Left lung (tissue), 4 donors: ENCODE measurements at regions not wholly inside any gene's neighbourhood (a gene's known extent, or its start where the extent isn't known, plus 50 kb on each side); places are given as distances from the start of the nearest gene placed in this dataset.

ENCODE experiments used
- ATAC-seq: fragments of 200-7000 bp; cut with Tn5 transposase; one replicate; pipeline ENCODE4 v1.9.1; 2020; ENCODE audit warnings: moderate library complexity
- DNase-seq, 4 donors: peaks; one replicate each; pipeline ENCODE4 v3.0.0-alpha.2; 2013 to 2020
- H3K27ac ChIP-seq, 2 donors: fragments of 200-600 bp; sonication (generic) in 1 of 2; one replicate each; pipeline versions ENCODE4 v1.5.0 to v1.8.0; 2020 to 2021
- H3K27me3 ChIP-seq, 2 donors: fragments of 200-600 bp; sonication (generic) in 1 of 2; one replicate each; pipeline versions ENCODE4 v1.5.0 to v1.8.0; 2020 to 2021
- H3K36me3 ChIP-seq, 2 donors: fragments of 200-600 bp; sonication (generic) in 1 of 2; one replicate each; pipeline versions ENCODE4 v1.5.0 to v1.8.0; 2020 to 2021
- H3K4me1 ChIP-seq, 2 donors: fragments of 200-600 bp; one replicate each; pipeline ENCODE4 v1.8.0; 2021
- H3K4me3 ChIP-seq, 2 donors: fragments of 200-600 bp; sonication (generic) in 1 of 2; one replicate each; pipeline versions ENCODE4 v1.5.0 to v1.8.0; 2020 to 2021; ENCODE audit warnings: mild to moderate bottlenecking in 1 of 2
- H3K9me3 ChIP-seq, 2 donors: fragments of 200-600 bp; sonication (generic) in 1 of 2; one replicate each; pipeline versions ENCODE4 v1.5.0 to v1.8.0; 2020 to 2021
- CTCF ChIP-seq, 2 donors: fragments of 200-600 bp; sonication (generic) in 1 of 2; IDR thresholded peaks; one replicate each; pipeline versions ENCODE4 v1.5.0 to v1.8.0; 2021; ENCODE audit warnings: antibody characterized with exemption in 2 of 2
- intact Hi-C, 2 donors: fragments of 100-400 bp; cut with DNase I; formaldehyde crosslinking; loops; one replicate each; pipeline versions ENCODE4 v1.11.2 to v1.14.2; 2022
- donor health status: DM: no; HTN: yes; CAD: no.
- donor health status: DM: no; HTN: no; CAD: no.

- ATAC-seq (no peak), DNase-seq (no peak)
- H3K9me3 ChIP-seq, result peaks cover 0 to 3% of the 10 kb centered on the region in 2 donors
- H3K4me3 ChIP-seq, result no peak overlapping the region
- H3K4me1 ChIP-seq, result no peaks in the 10 kb centered on the region
- TF ChIP-seq CTCF (IDR thresholded peaks at IDR 0.05), result no peak
- no peaks in the 10 kb centered on the region for H3K36me3 ChIP-seq
- intact Hi-C loops, result no loop called here
- H3K27me3 ChIP-seq, result no peaks in the 10 kb centered on the region
- no peak overlapping the region for H3K27ac ChIP-seq
Observed at GRCh38 chr22:34225278-34225677, 305.0 kb upstream of the LARGE1 start.

GRCh38 chr22:34236527-34236926 is 316.3 kb upstream of the LARGE1 start:
- Histone ChIP-seq H3K36me3 (no peaks in the 10 kb centered on the region), H3K9me3 (peaks cover 0 to 26% of the 10 kb centered on the region in 2 donors), H3K27ac (no peak overlapping the region), H3K4me1 (no peaks in the 10 kb centered on the region), H3K4me3 (no peak overlapping the region), H3K27me3 (no peaks in the 10 kb centered on the region)
- ATAC-seq (no peak), DNase-seq (no peak)
- intact Hi-C loops, result no loop called here
- no peak for TF ChIP-seq CTCF (IDR thresholded peaks at IDR 0.05)

GRCh38 chr22:34239421-34239820 is 319.1 kb upstream of the LARGE1 start:
- H3K9me3 ChIP-seq, result peaks cover 0 to 25% of the 10 kb centered on the region in 2 donors
- intact Hi-C loops, result no loop called here

GRCh38 chr22:34243023-34243422 is 322.7 kb upstream of the LARGE1 start:
- Histone ChIP-seq H3K27me3 (no peaks in the 10 kb centered on the region), H3K9me3 (peaks cover 0 to 3% of the 10 kb centered on the region in 2 donors), H3K4me1 (no peaks in the 10 kb centered on the region), H3K36me3 (no peaks in the 10 kb centered on the region), H3K27ac (no peak overlapping the region), H3K4me3 (no peak overlapping the region)
- DNase-seq, result no peak
- TF ChIP-seq CTCF (IDR thresholded peaks at IDR 0.05), result no peak
- intact Hi-C loops, result no loop called here
- no peak for ATAC-seq

More at GRCh38 chr22:34239421-34239820, 319.1 kb upstream of the LARGE1 start:
- no peak overlapping the region for H3K4me3 ChIP-seq
- H3K4me1 ChIP-seq, result no peaks in the 10 kb centered on the region
- no peak overlapping the region for H3K27ac ChIP-seq
- TF ChIP-seq CTCF (IDR thresholded peaks at IDR 0.05), result no peak
- ATAC-seq (no peak), DNase-seq (no peak)
- H3K36me3 ChIP-seq, result no peaks in the 10 kb centered on the region
- H3K27me3 ChIP-seq, result no peaks in the 10 kb centered on the region

- ATAC-seq (no peak), DNase-seq (no peak)
- Histone ChIP-seq H3K27me3 (no peaks in the 10 kb centered on the region), H3K36me3 (no peaks in the 10 kb centered on the region), H3K4me1 (no peaks in the 10 kb centered on the region), H3K4me3 (no peak overlapping the region), H3K27ac (no peak overlapping the region), H3K9me3 (peaks cover 0 to 38% of the 10 kb centered on the region in 2 donors)
- no peak for TF ChIP-seq CTCF (IDR thresholded peaks at IDR 0.05)
- intact Hi-C loops, result no loop called here
Observed at GRCh38 chr22:34255042-34255441, 334.8 kb upstream of the LARGE1 start.
